ENCODE measurements at regions not wholly inside any gene's neighbourhood (a gene's known extent, or its start where the extent isn't known, plus 50 kb on each side); places are given as distances from the start of the nearest gene placed in this dataset.

DNA sequence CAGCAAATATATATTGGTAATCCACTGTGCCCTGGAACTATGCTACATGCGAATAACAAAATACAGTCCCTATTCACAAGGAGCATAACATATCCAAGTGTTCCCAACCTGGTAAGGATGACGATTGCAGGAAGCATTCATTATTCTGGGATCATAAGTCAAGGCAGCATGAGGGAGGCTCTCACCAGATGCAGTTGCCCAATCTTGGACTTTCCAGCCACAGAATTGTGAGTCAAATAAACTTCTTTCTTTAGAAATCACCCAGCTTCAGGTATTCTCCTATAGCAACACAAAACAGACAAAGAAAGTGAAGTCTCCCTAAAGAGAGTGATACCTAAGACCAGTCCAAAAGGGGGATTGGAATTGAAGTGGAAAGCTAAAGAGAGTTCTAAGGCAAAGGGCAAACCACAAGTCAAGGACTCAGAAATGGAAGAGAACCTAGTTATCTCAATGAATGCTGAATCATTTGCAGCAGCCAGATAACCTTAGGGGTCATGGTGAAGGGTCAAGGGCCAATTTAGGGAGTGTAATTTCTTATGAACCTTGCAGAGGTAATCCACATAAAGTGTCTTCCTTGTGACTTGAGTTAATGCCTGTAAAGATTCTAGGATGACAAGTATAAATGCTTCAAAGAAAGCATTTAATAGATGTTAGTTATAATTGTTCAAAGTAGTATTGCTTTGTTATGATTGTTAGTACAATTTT, 103.1 kb upstream of the PCDH7 start:
- DNase-seq (ENCODE audit: low read depth, low spot score) (no peak), FAIRE-seq (no peak)
- H3K36me3 ChIP-seq (ENCODE audit: control insufficient read depth in 2 of 2, extremely low read depth in 1 of 2, insufficient read depth in 2 of 2, low read length in 2 of 2): no peaks in the 10 kb centered on the region
- dilution Hi-C loops (cut with MboI; ENCODE audit: extremely low pct_ligation_motif_present, low sequenced_read_pairs): no loop called here
- H4K20me1 ChIP-seq (ENCODE audit: control insufficient read depth, extremely low read depth, insufficient read depth, low read length): no peaks in the 10 kb centered on the region
- H3K4me2 ChIP-seq (ENCODE audit: control insufficient read depth, extremely low read depth, insufficient read depth, low read depth, low read length): no peak overlapping the region
- no peaks in the 10 kb centered on the region for H3K4me1 ChIP-seq (ENCODE audit: control insufficient read depth, extremely low read depth, insufficient read depth, low read length)
- H3K27me3 ChIP-seq (ENCODE audit: control insufficient read depth, extremely low read depth, insufficient read depth, low read length): no peaks in the 10 kb centered on the region
- no peaks in the 10 kb centered on the region for H3K79me2 ChIP-seq (ENCODE audit: control insufficient read depth, insufficient read depth, low read length)
- no peak overlapping the region for H2AFZ ChIP-seq (ENCODE audit: control insufficient read depth, low read length)
- no peak overlapping the region for H3K9ac ChIP-seq (ENCODE audit: control insufficient read depth, extremely low read depth, insufficient read depth, low read length)
- H3K9me3 ChIP-seq (ENCODE audit: control insufficient read depth, low read depth, low read length): no peaks in the 10 kb centered on the region
- no peaks in the 10 kb centered on the region for H3K9me1 ChIP-seq (ENCODE audit: control insufficient read depth, extremely low read depth, insufficient read depth, low read length)
- no peak overlapping the region for H3K4me3 ChIP-seq (ENCODE audit: control insufficient read depth in 2 of 3, extremely low read depth in 1 of 3, insufficient read depth in 2 of 3, low read depth in 1 of 3, low read length in 3 of 3)
- H3K27ac ChIP-seq (ENCODE audit: control insufficient read depth, insufficient read depth, low read length): no peak overlapping the region
- TF ChIP-seq, protein P1, sequence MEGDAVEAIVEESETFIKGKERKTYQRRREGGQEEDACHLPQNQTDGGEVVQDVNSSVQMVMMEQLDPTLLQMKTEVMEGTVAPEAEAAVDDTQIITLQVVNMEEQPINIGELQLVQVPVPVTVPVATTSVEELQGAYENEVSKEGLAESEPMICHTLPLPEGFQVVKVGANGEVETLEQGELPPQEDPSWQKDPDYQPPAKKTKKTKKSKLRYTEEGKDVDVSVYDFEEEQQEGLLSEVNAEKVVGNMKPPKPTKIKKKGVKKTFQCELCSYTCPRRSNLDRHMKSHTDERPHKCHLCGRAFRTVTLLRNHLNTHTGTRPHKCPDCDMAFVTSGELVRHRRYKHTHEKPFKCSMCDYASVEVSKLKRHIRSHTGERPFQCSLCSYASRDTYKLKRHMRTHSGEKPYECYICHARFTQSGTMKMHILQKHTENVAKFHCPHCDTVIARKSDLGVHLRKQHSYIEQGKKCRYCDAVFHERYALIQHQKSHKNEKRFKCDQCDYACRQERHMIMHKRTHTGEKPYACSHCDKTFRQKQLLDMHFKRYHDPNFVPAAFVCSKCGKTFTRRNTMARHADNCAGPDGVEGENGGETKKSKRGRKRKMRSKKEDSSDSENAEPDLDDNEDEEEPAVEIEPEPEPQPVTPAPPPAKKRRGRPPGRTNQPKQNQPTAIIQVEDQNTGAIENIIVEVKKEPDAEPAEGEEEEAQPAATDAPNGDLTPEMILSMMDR (optimal IDR thresholded peaks at IDR 0.05 in 1 of 3, IDR thresholded peaks at IDR 0.05 in 1 of 3, conservative IDR thresholded peaks at IDR 0.05 in 1 of 3; ENCODE audit: extremely low read depth in 1 of 3, insufficient read depth in 2 of 3, low read length in 3 of 3): no peak
- no peak for TF ChIP-seq EZH2 (IDR thresholded peaks at IDR 0.05; ENCODE audit: low read length)

DNA sequence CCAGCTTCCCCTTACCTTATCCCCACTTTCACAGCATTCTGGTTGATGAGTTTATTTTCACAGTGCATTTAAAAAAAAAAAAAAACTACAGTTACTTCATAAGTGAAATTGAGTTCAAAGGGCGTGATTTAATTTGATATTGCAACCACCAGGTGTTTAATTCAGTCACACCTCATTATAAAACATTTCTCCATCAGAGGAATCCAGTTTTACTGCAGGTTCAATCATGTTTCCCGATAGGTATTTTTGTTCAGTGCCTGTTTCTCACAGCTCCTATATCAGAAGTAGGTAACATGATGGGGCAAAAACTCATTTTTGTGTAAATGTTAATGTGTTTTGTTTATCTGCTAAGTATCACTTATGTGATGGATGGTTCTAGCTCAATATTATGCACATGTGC, 102.3 kb upstream of the PCDH7 start:
- no peak overlapping the region for H3K4me3 ChIP-seq (ENCODE audit: control insufficient read depth in 2 of 3, extremely low read depth in 1 of 3, insufficient read depth in 2 of 3, low read depth in 1 of 3, low read length in 3 of 3)
- no peaks in the 10 kb centered on the region for H3K9me3 ChIP-seq (ENCODE audit: control insufficient read depth, low read depth, low read length)
- H3K9me1 ChIP-seq (ENCODE audit: control insufficient read depth, extremely low read depth, insufficient read depth, low read length): no peaks in the 10 kb centered on the region
- dilution Hi-C loops (cut with MboI; ENCODE audit: extremely low pct_ligation_motif_present, low sequenced_read_pairs): no loop called here
- H3K27ac ChIP-seq (ENCODE audit: control insufficient read depth, insufficient read depth, low read length): no peak overlapping the region
- H3K27me3 ChIP-seq (ENCODE audit: control insufficient read depth, extremely low read depth, insufficient read depth, low read length): no peaks in the 10 kb centered on the region
- TF ChIP-seq EZH2 (IDR thresholded peaks at IDR 0.05; ENCODE audit: low read length): no peak
- H3K79me2 ChIP-seq (ENCODE audit: control insufficient read depth, insufficient read depth, low read length): no peaks in the 10 kb centered on the region
- H3K9ac ChIP-seq (ENCODE audit: control insufficient read depth, extremely low read depth, insufficient read depth, low read length): no peak overlapping the region
- no peak for FAIRE-seq
- H3K4me1 ChIP-seq (ENCODE audit: control insufficient read depth, extremely low read depth, insufficient read depth, low read length): no peaks in the 10 kb centered on the region
- no peaks in the 10 kb centered on the region for H3K36me3 ChIP-seq (ENCODE audit: control insufficient read depth in 2 of 2, extremely low read depth in 1 of 2, insufficient read depth in 2 of 2, low read length in 2 of 2)
- H3K4me2 ChIP-seq (ENCODE audit: control insufficient read depth, extremely low read depth, insufficient read depth, low read depth, low read length): no peak overlapping the region
- H2AFZ ChIP-seq (ENCODE audit: control insufficient read depth, low read length): no peak overlapping the region
- no peak for DNase-seq (ENCODE audit: low read depth, low spot score)
- H4K20me1 ChIP-seq (ENCODE audit: control insufficient read depth, extremely low read depth, insufficient read depth, low read length): no peaks in the 10 kb centered on the region

DNA sequence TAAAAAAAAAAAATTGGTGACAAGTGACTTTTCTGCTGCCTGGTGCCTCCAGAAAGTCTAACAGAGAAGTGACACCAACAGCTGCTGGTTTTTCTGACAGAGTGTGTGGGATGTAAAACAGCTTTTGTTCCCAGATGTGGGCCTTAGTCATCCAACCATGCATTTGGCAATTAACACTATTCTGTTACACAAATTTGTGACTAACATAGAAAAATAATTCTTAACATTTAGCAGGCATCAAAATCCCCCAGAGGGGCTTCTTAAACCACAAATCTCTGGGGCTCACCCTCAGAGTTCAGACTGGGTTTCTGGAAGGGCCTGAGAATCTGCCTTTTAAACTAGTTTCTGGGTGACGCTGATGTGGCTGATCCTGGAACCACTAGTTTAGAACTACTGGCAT, 100.5 kb upstream of the PCDH7 start:
- no peaks in the 10 kb centered on the region for H3K27me3 ChIP-seq (ENCODE audit: control insufficient read depth, extremely low read depth, insufficient read depth, low read length)
- H3K4me1 ChIP-seq (ENCODE audit: control insufficient read depth, extremely low read depth, insufficient read depth, low read length): no peaks in the 10 kb centered on the region
- H3K4me3 ChIP-seq (ENCODE audit: control insufficient read depth in 2 of 3, extremely low read depth in 1 of 3, insufficient read depth in 2 of 3, low read depth in 1 of 3, low read length in 3 of 3): no peak overlapping the region
- H4K20me1 ChIP-seq (ENCODE audit: control insufficient read depth, extremely low read depth, insufficient read depth, low read length): no peaks in the 10 kb centered on the region
- H3K79me2 ChIP-seq (ENCODE audit: control insufficient read depth, insufficient read depth, low read length): no peaks in the 10 kb centered on the region
- H3K36me3 ChIP-seq (ENCODE audit: control insufficient read depth in 2 of 2, extremely low read depth in 1 of 2, insufficient read depth in 2 of 2, low read length in 2 of 2): no peaks in the 10 kb centered on the region
- TF ChIP-seq, protein P1 (optimal IDR thresholded peaks at IDR 0.05 in 1 of 3, IDR thresholded peaks at IDR 0.05 in 1 of 3, conservative IDR thresholded peaks at IDR 0.05 in 1 of 3; ENCODE audit: extremely low read depth in 1 of 3, insufficient read depth in 2 of 3, low read length in 3 of 3): no peak
- TF ChIP-seq EZH2 (IDR thresholded peaks at IDR 0.05; ENCODE audit: low read length): no peak
- no peak overlapping the region for H3K9ac ChIP-seq (ENCODE audit: control insufficient read depth, extremely low read depth, insufficient read depth, low read length)
- no peak overlapping the region for H3K4me2 ChIP-seq (ENCODE audit: control insufficient read depth, extremely low read depth, insufficient read depth, low read depth, low read length)
- DNase-seq (ENCODE audit: low read depth, low spot score) (no peak), FAIRE-seq (no peak)
- H3K9me1 ChIP-seq (ENCODE audit: control insufficient read depth, extremely low read depth, insufficient read depth, low read length): no peaks in the 10 kb centered on the region
- H2AFZ ChIP-seq (ENCODE audit: control insufficient read depth, low read length): no peak overlapping the region
- dilution Hi-C loops (cut with MboI; ENCODE audit: extremely low pct_ligation_motif_present, low sequenced_read_pairs): no loop called here
- H3K9me3 ChIP-seq (ENCODE audit: control insufficient read depth, low read depth, low read length): no peaks in the 10 kb centered on the region
- no peak overlapping the region for H3K27ac ChIP-seq (ENCODE audit: control insufficient read depth, insufficient read depth, low read length)

Data from keratinocyte (primary cell).